ENCODE measurements at regions not wholly inside any gene's neighbourhood (a gene's known extent, or its start where the extent isn't known, plus 50 kb on each side); places are given as distances from the start of the nearest gene placed in this dataset.
A peak's percentile ranks its signal among the peaks of the same experiment; 100 is the strongest.
"Not testable (repeated sequence)": the region's sequence is repeated elsewhere in the genome, so short reads cannot be mapped to it uniquely, and the experiment has no call there.

DNA sequence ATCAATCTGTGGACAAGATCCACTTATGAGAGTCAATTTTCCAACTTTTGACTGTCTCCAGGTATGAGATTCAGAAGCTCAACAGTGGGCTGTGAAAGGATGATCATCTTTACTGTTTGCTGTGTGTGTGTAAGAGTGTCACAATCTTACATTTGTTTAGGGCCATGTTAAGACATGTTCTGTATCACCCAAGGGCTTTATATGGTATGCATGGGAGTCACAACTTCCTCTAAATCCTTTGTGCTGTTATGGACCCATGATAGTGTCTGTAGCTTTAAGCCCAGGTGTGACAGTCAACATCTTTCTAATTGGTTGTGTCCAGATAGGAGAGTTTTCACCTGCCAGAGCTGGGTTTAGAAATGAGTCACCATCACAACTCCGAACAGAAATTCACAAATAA is 70.2 kb downstream of the ZNF726 start:
- not testable (repeated sequence) for DNase-seq (ENCODE audit: low spot score)

DNA sequence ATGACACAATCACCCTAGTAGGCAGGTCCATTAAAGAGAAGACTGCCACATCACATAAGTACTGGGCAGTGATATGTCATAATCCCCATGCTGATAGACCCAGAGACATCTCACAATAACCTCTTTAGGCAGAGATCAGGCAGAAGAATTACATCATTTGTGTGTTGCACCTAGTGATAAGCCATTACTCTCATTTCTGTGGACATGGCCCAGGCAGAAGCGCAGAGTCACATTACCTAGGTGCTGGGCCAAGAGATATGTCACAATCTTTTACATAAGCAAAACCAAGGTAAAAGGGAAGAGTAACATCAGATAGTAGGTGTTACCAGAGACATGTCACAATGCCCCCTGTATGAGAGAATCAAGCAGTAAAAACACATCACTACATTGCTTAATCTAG is 71.9 kb downstream of the ZNF726 start:
- no peak for DNase-seq (ENCODE audit: low spot score)

DNA sequence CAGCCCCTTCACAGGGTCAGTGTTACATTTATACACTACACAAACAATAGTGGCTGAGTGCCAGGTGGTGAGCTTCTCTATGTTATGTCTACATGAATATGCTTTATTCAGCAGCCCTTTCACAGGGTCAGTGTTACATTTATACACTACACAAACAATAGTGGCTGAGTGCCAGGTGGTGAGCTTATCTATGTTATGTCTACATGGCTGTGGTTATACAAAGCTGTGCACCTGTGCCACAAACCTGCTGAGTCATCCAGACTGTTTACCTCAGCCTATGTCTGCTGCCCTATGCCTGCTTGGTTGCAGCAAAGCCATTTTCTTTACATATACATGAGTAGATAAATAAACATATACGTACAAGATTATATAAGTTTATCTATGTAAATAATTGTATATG is 76.5 kb downstream of the ZNF726 start:
- peak; percentile 46 for DNase-seq (ENCODE audit: low spot score)

DNA sequence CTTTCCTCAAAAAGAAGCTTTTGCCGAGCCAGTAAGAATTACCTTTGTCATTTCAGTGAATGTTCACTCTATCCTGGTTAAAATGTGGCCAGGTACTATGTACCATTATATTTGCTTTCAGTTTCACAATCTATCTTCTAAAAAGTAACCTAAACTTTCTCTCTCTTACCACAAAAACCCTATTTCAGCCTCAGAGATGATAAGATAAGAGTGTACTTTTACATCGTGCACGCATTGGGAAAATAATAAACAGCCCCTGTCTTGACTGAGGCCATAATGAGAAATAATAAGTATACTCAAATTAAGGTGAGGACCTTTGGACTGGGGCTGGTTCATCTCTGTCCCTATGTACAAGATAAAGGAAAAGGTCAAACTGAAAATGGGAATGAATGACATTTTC is 77.7 kb downstream of the ZNF726 start:
- DNase-seq (ENCODE audit: low spot score): no peak

DNA sequence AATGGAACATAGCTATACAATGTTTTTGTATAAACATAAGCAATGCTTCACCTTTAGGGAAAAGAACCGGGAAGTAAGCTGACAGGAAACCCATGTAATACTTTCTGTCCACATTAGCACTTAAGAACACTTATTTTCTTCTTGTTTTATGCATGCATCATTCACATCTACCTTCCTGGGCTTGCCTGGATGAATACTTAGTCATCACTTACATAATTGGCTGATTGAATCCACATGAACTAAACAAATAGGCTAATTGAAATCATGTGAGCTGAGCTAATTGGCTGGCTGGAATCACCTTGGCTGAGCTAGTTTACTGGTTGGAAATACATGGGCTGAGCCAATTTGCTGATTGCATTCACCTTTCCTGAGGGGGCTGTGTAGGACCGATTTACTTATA is 78.8 kb downstream of the ZNF726 start:
- DNase-seq (ENCODE audit: low spot score): no peak

DNA sequence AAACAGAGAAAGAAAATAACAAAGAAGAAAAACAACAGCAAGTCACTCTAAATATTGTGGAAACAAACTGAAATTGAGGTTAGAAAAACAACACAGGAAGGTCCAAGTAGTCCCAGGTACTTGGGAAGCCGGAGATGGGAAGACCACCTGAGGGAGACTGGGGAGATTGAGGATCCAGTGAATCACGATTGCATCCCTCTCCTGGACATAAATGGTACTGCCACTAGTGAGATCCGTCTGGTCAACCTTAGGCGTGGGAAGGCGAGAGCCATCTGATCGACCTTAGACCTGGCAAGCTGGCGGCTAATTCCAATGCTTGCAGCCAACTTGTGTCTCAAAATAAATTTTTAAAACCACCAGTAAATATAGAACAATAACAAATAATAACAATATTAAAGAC is 81.9 kb downstream of the ZNF726 start:
- DNase-seq (ENCODE audit: low spot score): peak; percentile 20

DNA sequence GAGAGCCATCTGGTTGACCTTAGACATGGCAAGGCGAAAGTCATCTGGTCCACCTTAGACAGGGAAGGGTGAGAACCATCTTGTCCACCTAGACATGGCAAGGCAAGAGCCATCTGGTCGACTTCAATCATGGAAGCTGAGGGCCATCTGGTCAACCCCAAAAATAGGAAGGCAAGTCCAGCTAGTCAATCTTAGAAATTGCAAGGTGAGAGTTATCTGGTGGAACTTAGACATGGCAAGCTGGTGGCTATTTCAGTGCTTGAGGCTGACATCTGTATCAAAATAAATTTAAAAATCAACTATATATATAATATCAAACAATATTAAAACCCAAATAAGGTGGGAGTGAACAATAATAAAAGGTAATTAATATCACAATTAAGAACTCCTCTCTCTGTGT is 83.9 kb downstream of the ZNF726 start:
- no peak for DNase-seq (ENCODE audit: low spot score)

DNA sequence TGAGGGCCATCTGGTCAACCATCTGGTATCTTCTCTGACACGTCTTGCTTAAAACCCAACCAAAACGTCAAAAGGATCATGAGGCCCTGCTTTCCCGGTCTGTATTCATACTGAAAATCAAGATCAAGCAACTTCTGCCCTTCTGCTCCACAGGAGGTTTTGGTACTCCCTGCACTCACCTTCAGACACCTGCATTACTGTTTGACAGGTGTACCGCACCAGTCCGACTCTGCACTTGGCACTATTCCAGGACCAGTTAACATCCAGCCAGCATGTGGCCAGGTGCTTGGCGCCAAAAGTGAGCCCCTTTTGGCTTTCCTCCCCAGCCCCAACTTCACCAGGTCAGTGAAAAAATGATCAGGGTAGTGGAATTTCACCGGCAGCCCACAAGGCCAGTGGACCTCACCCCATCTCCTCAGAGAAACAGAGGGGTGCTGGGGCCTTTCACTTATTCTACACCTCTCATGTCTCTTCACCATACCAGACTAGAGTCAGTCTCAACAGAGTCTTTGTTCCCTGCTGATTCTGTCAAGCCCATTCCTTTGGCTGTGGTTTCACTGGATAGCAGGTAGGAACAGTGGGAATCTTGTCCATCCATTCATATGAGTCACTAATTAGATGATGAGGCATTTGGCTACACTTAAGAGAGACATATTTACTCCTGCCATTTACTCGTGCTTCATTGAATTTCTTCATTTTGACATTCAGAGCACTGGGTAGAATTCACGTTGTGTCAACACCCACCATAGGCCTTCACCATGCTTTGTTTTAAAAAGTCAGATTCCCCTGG is 85.3 kb downstream of the ZNF726 start:
- DNase-seq (ENCODE audit: low spot score): no peak

DNA sequence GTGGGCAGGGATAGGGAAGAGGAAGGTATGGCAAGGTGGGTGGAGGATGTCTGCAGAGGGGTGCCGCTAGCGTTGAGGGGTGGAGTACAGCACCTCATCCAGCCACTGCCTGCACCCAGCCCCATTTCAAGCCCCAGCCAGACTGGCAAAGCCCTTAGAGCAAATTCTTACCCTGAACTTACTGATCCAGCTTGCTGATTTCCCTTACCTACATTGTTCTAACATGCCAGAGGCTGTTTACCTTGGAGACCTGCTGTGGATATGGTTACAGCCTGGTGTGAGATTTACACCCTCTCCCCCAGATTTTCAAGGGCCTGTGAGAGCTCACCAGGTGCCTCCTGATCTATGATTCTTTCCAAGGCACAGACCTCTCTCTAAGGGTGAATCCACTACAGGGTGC is 86.0 kb downstream of the ZNF726 start:
- DNase-seq (ENCODE audit: low spot score): no peak

DNA sequence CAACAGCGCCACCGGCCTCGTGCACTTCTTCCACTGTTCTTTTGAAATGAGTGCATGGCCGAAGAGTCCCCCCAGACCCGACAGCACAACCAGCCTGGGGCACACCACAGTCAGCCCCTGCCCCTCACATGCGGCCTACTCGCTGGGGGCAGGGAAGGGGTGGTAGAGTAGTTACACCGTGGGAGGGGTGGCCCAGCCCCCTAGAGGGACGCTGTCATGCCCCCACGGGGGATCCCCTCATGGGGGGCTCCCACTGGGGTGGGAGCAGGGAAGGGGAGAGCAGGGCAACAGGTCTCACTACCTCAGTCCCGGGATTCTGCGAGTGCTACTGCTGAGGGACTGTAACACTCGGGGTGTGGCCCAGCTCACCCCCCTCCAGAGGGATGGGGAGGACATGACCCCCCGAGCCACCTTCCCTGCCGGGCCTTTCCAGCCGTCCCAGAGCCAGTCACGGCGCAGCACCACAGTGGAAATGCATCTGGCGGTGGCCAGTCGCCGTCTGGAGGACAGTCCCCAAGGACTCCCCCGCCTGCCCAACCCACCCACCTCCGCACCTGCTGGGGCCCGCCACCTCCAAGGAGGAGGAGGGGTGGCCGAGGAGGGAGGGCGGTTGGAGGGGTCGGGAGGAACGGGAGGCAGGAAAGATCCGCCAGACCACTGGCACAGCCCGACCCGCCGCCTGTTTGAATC is 84.6 kb upstream of the ZNF254 start:
- DNase-seq (ENCODE audit: low spot score): no peak

DNA sequence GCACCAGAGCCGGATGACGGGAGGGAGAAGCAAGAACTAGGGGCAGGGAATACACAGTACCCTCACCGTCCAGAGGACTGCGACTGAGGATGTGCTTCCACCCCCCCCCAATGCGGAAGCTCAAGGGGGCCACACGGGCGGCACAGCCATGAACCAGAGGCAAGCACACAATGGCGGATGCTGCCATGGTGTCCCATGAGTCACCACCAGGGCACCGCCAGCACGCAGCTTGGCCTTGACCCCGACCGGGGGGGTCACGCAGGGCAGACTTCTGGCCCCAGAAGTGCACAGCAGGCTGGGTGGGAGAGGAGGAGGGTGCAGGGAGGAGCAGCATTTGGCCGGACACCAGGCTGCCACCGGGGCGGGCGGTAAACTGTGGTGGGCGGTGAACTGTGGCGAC is 83.5 kb upstream of the ZNF254 start:
- no peak for DNase-seq (ENCODE audit: low spot score)

DNA sequence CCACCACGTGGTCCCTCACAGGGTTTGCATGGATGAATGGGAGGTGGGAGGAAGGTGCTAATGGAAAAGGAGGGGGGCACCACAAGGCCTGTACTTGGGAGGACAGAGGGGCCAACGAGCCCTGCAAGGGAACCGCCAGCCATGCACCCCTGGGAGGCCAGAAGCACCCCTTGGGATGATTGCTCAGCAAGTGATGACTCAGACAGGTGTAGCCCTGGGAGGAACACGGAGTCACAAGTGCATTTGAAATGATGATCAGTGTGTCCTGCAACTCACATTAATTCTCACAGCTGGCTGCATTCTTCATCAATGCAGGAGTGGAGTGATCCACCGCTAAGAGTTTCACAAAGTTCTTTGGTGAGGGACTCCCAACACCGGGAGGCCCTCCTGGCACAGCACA is 82.8 kb upstream of the ZNF254 start:
- no peak for DNase-seq (ENCODE audit: low spot score)

DNA sequence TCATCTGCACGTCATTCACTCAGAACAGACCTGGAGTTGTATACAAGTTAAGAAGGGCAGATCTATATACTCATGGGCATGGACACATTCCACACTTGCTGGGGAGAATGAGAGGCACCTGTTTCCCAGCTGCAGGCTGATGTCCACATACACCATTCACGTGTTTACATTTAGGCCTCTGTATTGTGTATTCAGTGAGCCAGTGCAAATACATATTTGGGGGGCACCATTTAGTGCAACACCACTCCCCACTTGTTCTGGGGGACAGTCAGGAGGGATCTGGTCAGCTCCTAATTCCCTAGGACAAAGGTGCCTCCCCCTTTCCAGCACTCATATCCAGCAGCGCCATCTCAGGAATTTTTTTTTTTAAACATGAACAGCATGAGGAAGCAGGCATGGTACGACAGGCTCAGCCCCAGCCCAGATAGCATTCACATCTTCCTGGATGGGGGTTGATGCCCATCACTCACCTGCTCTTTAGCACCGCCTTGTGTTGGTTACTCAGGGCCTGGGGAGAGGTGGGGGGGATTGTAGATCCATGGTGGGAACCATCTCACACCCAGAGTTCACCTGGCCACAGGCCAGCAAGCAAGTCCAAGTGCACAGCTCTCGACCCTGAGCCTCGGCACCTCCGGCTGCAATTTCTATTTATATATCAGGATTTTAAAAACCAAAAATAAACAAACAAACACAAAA is 56.9 kb upstream of the ZNF254 start:
- DNase-seq (ENCODE audit: low spot score): no peak

DNA sequence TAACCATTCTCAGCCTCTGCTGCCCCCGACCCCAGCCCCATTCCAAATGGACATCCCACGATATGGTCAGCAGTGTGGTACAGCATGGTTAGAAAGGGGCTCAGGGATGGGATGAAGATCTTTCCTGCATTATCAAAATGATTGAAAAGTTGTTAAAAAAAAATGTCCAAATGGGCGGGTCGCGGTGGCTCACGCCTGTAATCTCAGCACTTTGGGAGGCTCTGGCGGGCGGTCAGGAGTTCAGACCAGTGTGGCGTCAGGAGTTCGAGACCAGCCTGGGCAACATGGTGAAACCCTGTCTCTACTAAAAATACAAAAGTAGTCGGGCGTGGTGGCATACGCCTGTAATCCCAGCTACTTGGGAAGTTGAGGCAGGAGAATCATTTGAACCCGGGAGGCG is 54.3 kb upstream of the ZNF254 start:
- DNase-seq (ENCODE audit: low spot score): no peak

DNA sequence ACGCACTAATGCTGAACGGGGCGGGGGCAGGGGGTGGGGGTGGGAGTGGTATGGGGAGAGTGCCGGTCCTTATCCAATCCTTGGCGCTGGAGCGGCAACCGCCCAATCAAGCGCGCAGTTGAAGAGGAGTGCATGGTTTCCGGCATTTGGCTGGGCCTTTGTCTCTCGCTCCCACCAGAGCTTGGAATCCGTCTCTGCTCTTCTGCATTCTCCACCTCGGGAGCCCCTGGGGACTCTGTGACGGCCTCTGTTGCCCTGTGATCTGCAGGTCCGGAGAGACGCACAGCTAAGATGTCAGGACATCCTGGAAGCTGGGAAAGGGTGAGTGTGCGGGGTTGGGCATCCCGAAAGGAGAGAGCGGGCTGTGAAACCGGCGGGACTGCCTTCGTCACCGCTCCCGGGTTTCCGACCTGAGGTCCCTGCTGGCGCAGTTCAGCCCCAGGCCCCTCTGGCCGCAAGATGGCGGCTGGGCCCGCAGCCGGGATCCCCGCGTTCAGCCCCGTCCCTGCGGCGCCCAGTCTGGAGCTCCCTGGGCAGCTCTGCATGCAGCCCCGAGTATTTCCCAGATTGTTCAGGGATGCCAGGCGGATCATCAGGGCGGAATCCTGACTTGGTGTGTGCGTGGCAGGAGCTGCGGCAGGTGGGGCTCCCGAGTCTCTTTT is 53.6 kb upstream of the ZNF254 start:
- peak; percentile 84 for DNase-seq (ENCODE audit: low spot score)

DNA sequence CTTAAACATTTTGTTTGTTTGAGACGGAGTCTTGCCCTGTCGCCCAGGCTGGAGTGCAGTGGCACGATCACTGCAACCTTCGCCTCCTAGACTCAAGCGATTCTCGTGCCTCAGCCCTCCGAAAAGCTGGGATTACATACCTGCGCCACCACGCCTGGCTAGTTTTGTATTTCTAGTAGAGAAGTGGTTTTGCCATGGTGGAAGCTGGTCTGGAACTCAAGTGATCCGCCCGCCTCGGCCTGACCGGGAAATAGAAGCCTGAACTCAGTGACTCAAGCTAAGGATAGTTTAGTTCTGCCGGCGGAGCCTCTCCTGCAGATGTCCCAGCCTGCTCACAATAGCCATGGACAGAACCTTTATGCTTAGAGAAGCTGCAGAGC is 53.0 kb upstream of the ZNF254 start:
- peak; percentile 61 for DNase-seq (ENCODE audit: low spot score)

DNA sequence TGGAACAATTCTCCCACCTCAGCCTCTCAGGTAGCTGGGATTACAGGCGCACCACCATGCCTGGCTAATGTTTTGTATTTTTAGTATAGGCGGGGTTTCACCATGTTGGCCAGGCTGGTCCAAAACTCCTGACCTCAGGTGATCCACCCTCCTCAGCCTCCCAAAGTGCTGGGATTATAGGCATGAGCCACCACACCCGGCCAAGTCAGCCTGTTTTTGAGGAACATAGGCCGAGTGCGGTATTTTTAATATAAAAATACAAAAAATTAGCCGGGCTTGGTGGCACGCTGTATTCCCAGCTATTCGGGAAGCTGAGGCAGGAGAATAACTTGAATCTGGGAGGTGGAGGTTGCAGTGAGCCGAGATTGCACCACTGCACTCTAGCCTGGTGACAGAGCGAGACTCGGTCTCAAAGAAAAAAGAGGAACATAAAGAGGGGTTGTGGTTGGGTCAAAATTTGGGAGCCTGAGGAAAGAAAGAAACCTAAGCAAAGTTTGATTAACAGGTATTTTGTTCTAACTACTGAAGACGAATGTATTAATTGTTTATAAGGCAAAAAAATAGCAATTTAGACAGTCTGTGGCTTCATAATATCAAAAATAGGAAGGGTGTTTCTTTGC is 51.6 kb upstream of the ZNF254 start:
- DNase-seq (ENCODE audit: low spot score): not testable (repeated sequence)

Small RNA genes lying in the stretch of these regions (small RNA-seq; reads per million reads assigned to genes)
- 32.8 reads per million, percentile 94 among the genes with 10 or more reads in this experiment for gene RNA5-8SP4

Measured in HT-29 (cell line).